ENCODE measurements at regions not wholly inside any gene's neighbourhood (a gene's known extent, or its start where the extent isn't known, plus 50 kb on each side); places are given as distances from the start of the nearest gene placed in this dataset.
A peak's percentile ranks its signal among the peaks of the same experiment; 100 is the strongest.

DNA sequence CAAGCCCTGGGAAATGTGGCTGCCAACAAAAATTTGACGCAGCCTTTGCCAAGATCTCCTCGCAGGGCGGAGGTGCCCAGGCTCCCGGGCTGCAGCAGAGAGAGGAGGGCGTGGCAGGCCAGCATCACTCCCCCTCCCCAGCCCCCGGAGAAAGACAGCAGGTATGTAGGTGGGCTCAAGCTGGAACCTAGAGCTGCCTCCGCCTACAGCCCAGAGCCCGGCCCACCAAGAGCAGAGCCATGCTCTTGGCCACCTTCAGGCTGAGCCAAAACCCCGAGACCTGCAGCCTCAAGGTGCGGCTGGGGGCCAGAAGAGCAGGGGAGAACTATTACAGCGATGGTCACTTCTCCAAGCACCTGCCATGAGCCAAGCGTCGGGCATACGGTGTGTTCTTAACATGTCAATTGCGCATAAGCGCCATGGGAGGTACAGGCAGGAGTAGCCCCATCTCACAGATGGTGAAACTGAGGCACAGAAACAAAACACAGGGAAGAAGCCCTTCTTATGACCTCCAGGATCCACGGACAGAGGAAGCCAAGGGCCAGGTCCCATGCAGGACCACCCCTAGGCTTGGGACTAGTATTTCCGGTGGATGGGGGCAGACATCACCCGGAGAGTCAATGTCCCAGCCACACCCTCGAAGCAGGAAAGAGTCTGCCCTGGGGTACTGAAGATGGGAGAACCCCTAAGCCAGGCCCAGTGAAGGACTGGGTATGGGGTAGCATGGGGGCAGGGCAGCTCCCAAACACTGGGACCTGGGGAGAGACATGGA lies 109.0 kb downstream of the NCOR2 start:
- H4K20me1 ChIP-seq (ENCODE audit: control insufficient read depth, insufficient read depth): no peaks in the 10 kb centered on the region
- H3K4me3 ChIP-seq: peak overlapping the region; percentile 69; the same call in 1 of the 2 replicates
- intact Hi-C loops (cut with micrococcal nuclease; ENCODE audit: unreplicated experiment) (loop anchor here (5.0 to 10.0 kb wide), 2 partner anchors 109 to 226 kb away; partner anchors contain the start of gene NCOR2), in situ Hi-C loops (cut with MboI) (no loop called here)
- TF ChIP-seq SIN3A (IDR thresholded peaks at IDR 0.05; ENCODE audit: low read depth, low read length): no peak
- TF ChIP-seq, protein P1, sequence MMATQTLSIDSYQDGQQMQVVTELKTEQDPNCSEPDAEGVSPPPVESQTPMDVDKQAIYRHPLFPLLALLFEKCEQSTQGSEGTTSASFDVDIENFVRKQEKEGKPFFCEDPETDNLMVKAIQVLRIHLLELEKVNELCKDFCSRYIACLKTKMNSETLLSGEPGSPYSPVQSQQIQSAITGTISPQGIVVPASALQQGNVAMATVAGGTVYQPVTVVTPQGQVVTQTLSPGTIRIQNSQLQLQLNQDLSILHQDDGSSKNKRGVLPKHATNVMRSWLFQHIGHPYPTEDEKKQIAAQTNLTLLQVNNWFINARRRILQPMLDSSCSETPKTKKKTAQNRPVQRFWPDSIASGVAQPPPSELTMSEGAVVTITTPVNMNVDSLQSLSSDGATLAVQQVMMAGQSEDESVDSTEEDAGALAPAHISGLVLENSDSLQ (IDR thresholded peaks at IDR 0.05): no peak
- no peak for TF ChIP-seq KDM1A (IDR thresholded peaks at IDR 0.05; ENCODE audit: borderline replicate concordance)
- no peak for TF ChIP-seq KAT2A (conservative IDR thresholded peaks at IDR 0.05; ENCODE audit: control insufficient read depth, low read depth, low read length)
- TF ChIP-seq NFIC (IDR thresholded peaks at IDR 0.05; ENCODE audit: low read depth, low read length): no peak
- no peak for TF ChIP-seq ZNF274 (IDR thresholded peaks at IDR 0.05; ENCODE audit: insufficient read depth, insufficient read length)
- no peak for TF ChIP-seq NFYB (IDR thresholded peaks at IDR 0.05; ENCODE audit: insufficient read depth, low read depth, low read length)
- no peak for TF ChIP-seq POLR2AphosphoS2 (IDR thresholded peaks at IDR 0.05; ENCODE audit: low read depth, low read length)
- TF ChIP-seq, protein P2, sequence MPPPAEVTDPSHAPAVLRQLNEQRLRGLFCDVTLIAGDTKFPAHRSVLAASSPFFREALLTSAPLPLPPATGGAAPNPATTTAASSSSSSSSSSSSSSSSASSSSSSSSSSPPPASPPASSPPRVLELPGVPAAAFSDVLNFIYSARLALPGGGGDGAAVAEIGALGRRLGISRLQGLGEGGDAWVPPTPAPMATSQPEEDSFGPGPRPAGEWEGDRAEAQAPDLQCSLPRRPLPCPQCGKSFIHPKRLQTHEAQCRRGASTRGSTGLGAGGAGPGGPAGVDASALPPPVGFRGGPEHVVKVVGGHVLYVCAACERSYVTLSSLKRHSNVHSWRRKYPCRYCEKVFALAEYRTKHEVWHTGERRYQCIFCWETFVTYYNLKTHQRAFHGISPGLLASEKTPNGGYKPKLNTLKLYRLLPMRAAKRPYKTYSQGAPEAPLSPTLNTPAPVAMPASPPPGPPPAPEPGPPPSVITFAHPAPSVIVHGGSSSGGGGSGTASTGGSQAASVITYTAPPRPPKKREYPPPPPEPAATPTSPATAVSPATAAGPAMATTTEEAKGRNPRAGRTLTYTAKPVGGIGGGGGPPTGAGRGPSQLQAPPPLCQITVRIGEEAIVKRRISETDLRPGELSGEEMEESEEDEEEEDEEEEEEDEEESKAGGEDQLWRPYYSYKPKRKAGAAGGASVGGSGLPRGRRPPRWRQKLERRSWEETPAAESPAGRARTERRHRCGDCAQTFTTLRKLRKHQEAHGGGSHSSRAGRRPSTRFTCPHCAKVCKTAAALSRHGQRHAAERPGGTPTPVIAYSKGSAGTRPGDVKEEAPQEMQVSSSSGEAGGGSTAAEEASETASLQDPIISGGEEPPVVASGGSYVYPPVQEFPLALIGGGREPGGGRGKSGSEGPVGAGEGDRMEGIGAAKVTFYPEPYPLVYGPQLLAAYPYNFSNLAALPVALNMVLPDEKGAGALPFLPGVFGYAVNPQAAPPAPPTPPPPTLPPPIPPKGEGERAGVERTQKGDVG (CRISPR knock-in tag; IDR thresholded peaks at IDR 0.05): no peak
- no peak overlapping the region for H3K9ac ChIP-seq (ENCODE audit: control insufficient read depth, insufficient read depth, low read length)
- no TSS peak for BruUV-seq (replicated peaks)
- ChIA-PET POLR2A (no interaction called here), CTCF (no interaction called here), SMC1A (ENCODE audit: uncharacterized antibody, unreplicated experiment) (interaction anchor here (1.4 to 3.2 kb wide), 2 partner anchors 8 to 36 kb away, joined by 3 to 13 read pairs; no protein-coding TSS in a partner anchor), RAD21 (ENCODE audit: unreplicated experiment) (interaction anchor here (1.2 to 1.5 kb wide), 2 partner anchors 35 to 459 kb away, joined by 3 to 4 read pairs; no protein-coding TSS in a partner anchor)
- ATAC-seq (no peak), FAIRE-seq (no peak), DNase-seq (ENCODE audit: low read depth, low spot score) (no peak)
- WGBS (ENCODE audit: insufficient coverage, insufficient replicate concordance, low lambda C conversion rate, missing lambda C conversion rate): 82% methylated on average over 19 of the region's 20 CpGs
- peaks cover 31% of the 10 kb centered on the region for H3K79me2 ChIP-seq (ENCODE audit: control insufficient read depth, insufficient read depth, low read length)
- no peak overlapping the region for H2AFZ ChIP-seq (ENCODE audit: control insufficient read depth, low read depth, low read length)
- H3K36me3 ChIP-seq (ENCODE audit: control insufficient read depth in 2 of 2, insufficient read depth in 2 of 2, low read length in 1 of 2): peaks cover 15 to 26% of the 10 kb centered on the region in 2 experiments; a peak in 3 of 4 replicates
- no peaks in the 10 kb centered on the region for H3K9me3 ChIP-seq (replicated peaks; ENCODE audit: control insufficient read depth, insufficient read depth, low read length)
- no peak overlapping the region for H3K27ac ChIP-seq (ENCODE audit: control insufficient read depth, insufficient read depth)
- H3K4me2 ChIP-seq (ENCODE audit: control insufficient read depth, insufficient read depth): peak overlapping the region; percentile 91
- peaks cover 42% of the 10 kb centered on the region for H3K4me1 ChIP-seq (ENCODE audit: control insufficient read depth, insufficient read depth, low read length)
- no peaks in the 10 kb centered on the region for H3K27me3 ChIP-seq (replicated peaks in 1 of 2; ENCODE audit: control insufficient read depth in 2 of 2, insufficient read depth in 2 of 2, low read length in 1 of 2)

Measured in GM12878 (cell line).